GM18873 (cell line): ENCODE measurements at regions not wholly inside any gene's neighbourhood (a gene's known extent, or its start where the extent isn't known, plus 50 kb on each side); places are given as distances from the start of the nearest gene placed in this dataset.
"Not testable (repeated sequence)": the region's sequence is repeated elsewhere in the genome, so short reads cannot be mapped to it uniquely, and the experiment has no call there.

Experiments used
- ATAC-seq: cut with Tn5 transposase; IDR thresholded peaks from one replicate; pipeline ENCODE4 v1.9.1; 2021; ENCODE audit warnings: mild to moderate bottlenecking, moderate library complexity, moderate number of reproducible peaks; ENCODE audit not compliant: unreplicated experiment, low FRiP score

- no peak for ATAC-seq
Measured at GRCh38 chr14:97066068-97066899, 269.1 kb downstream of the VRK1 start.

GRCh38 chr14:97068293-97068692, 271.1 kb downstream of the VRK1 start:
- ATAC-seq, result not testable (repeated sequence)

- ATAC-seq, result no peak
Measured at GRCh38 chr14:97070259-97070658, 273.1 kb downstream of the VRK1 start.

GRCh38 chr14:97071177-97071576, 274.0 kb downstream of the VRK1 start:
- no peak for ATAC-seq

GRCh38 chr14:97073622-97074021, 276.4 kb downstream of the VRK1 start:
- no peak for ATAC-seq

- no peak for ATAC-seq
Measured at GRCh38 chr14:97074456-97074855, 277.3 kb downstream of the VRK1 start.

GRCh38 chr14:97074856-97075255, 277.7 kb downstream of the VRK1 start:
- no peak for ATAC-seq

GRCh38 chr14:97077253-97077653, 280.1 kb downstream of the VRK1 start:
- no peak for ATAC-seq

- ATAC-seq, result no peak
Measured at GRCh38 chr14:97077687-97078086, 280.5 kb downstream of the VRK1 start.

- ATAC-seq, result no peak
Measured at GRCh38 chr14:97080991-97081390, 283.8 kb downstream of the VRK1 start.

GRCh38 chr14:97095269-97095668, 298.1 kb downstream of the VRK1 start:
- no peak for ATAC-seq

- no peak for ATAC-seq
Measured at GRCh38 chr14:97097296-97097695, 300.1 kb downstream of the VRK1 start.

- no peak for ATAC-seq
Measured at GRCh38 chr14:97100306-97100705, 303.1 kb downstream of the VRK1 start.

GRCh38 chr14:97101561-97101960, 304.4 kb downstream of the VRK1 start:
- no peak for ATAC-seq

GRCh38 chr14:97104029-97104428, 306.8 kb downstream of the VRK1 start:
- no peak for ATAC-seq

- ATAC-seq, result no peak
Measured at GRCh38 chr14:97106166-97106565, 309.0 kb downstream of the VRK1 start.

- no peak for ATAC-seq
Measured at GRCh38 chr14:97106609-97107008, 309.4 kb downstream of the VRK1 start.

GRCh38 chr14:97107080-97107479, 309.9 kb downstream of the VRK1 start:
- ATAC-seq, result no peak

- no peak for ATAC-seq
Measured at GRCh38 chr14:97107760-97108159, 310.6 kb downstream of the VRK1 start.

GRCh38 chr14:97109234-97109633, 312.1 kb downstream of the VRK1 start:
- no peak for ATAC-seq

GRCh38 chr14:97113339-97113738, 316.2 kb downstream of the VRK1 start:
- ATAC-seq, result no peak

GRCh38 chr14:97116546-97116945, 319.4 kb downstream of the VRK1 start:
- no peak for ATAC-seq
